Mesodermal cell (in vitro differentiated cells): ENCODE measurements at regions not wholly inside any gene's neighbourhood (a gene's known extent, or its start where the extent isn't known, plus 50 kb on each side); places are given as distances from the start of the nearest gene placed in this dataset.

Source experiments
- H3K27ac ChIP-seq: 2 replicates; pipeline ENCODE4 v1.7.0; 2013; ENCODE audit warnings: mild to moderate bottlenecking, low read depth, low read length, moderate library complexity; ENCODE audit not compliant: severe bottlenecking
- H3K36me3 ChIP-seq: 2 replicates; pipeline ENCODE4 v1.7.1; 2013; ENCODE audit warnings: mild to moderate bottlenecking, low read length, moderate library complexity; ENCODE audit not compliant: control insufficient read depth, insufficient read depth
- H3K4me1 ChIP-seq: one replicate; pipeline ENCODE4 v1.7.1; 2013; ENCODE audit warnings: mild to moderate bottlenecking, low read length; ENCODE audit not compliant: insufficient read depth, control insufficient read depth, poor library complexity, severe bottlenecking
- H3K4me3 ChIP-seq: 2 replicates; pipeline ENCODE4 v1.7.0; 2013; ENCODE audit warnings: low read length, control low read depth, mild to moderate bottlenecking; ENCODE audit not compliant: insufficient read depth, poor library complexity, severe bottlenecking; ENCODE audit errors: extremely low read depth
- H3K9me3 ChIP-seq: 2 replicates; pipeline ENCODE4 v1.7.1; 2013; ENCODE audit warnings: mild to moderate bottlenecking, low read length, moderate library complexity; ENCODE audit not compliant: control insufficient read depth
- WGBS, 2 experiments: methylation state at CpG; one replicate each; pipeline ENCODE4 v1.1.5; 2013; ENCODE audit warnings: missing lambda C conversion rate in 2 of 2; ENCODE audit not compliant: insufficient coverage in 2 of 2; 5-methylcytosine and 5-hydroxymethylcytosine counted together

- Histone ChIP-seq H3K9me3 (no peaks in the 10 kb centered on the region), H3K4me3 (no peak overlapping the region), H3K27ac (no peak overlapping the region), H3K36me3 (no peaks in the 10 kb centered on the region), H3K4me1 (no peaks in the 10 kb centered on the region)
- 90 to 96% methylated on average over 22 to 29 of the region's 29 CpGs for WGBS, 2 experiments
These were observed 464.5 kb upstream of the MYT1L start for GRCh38 chr2:2795438-2796091.

GRCh38 chr2:2793925-2794560 is 463.0 kb upstream of the MYT1L start:
- WGBS, 2 experiments = 81 to 82% methylated on average over 7 to 10 of the region's 11 CpGs

GRCh38 chr2:2793514-2793913 is 462.4 kb upstream of the MYT1L start:
- H3K9me3 ChIP-seq = no peaks in the 10 kb centered on the region
- no peak overlapping the region for H3K27ac ChIP-seq

More at GRCh38 chr2:2793925-2794560, 463.0 kb upstream of the MYT1L start:
- no peaks in the 10 kb centered on the region for H3K9me3 ChIP-seq
- no peak overlapping the region for H3K4me3 ChIP-seq
- peaks cover under 1% of the 10 kb centered on the region for H3K4me1 ChIP-seq
- no peak overlapping the region for H3K27ac ChIP-seq
- no peaks in the 10 kb centered on the region for H3K36me3 ChIP-seq

GRCh38 chr2:2791606-2792005 is 460.5 kb upstream of the MYT1L start:
- Histone ChIP-seq H3K36me3 (no peaks in the 10 kb centered on the region), H3K4me3 (no peak overlapping the region), H3K4me1 (peaks cover 11% of the 10 kb centered on the region), H3K9me3 (no peaks in the 10 kb centered on the region), H3K27ac (no peak overlapping the region)
- WGBS, 2 experiments = 88 to 93% methylated on average over 11 to 12 of the region's 15 CpGs

More at GRCh38 chr2:2793514-2793913, 462.4 kb upstream of the MYT1L start:
- 90 to 91% methylated on average over 14 to 16 of the region's 17 CpGs for WGBS, 2 experiments
- H3K4me3 ChIP-seq = no peak overlapping the region
- H3K4me1 ChIP-seq = peaks cover 4% of the 10 kb centered on the region
- no peaks in the 10 kb centered on the region for H3K36me3 ChIP-seq

GRCh38 chr2:2791031-2791430 is 460.0 kb upstream of the MYT1L start:
- Histone ChIP-seq H3K9me3 (no peaks in the 10 kb centered on the region), H3K27ac (no peak overlapping the region), H3K36me3 (no peaks in the 10 kb centered on the region), H3K4me1 (peaks cover 11% of the 10 kb centered on the region), H3K4me3 (no peak overlapping the region)
- WGBS, 2 experiments = 77 to 85% methylated on average over 8 to 11 of the region's 11 CpGs

- Histone ChIP-seq H3K27ac (no peak overlapping the region), H3K36me3 (no peaks in the 10 kb centered on the region), H3K4me3 (no peak overlapping the region), H3K9me3 (no peaks in the 10 kb centered on the region), H3K4me1 (peaks cover 11% of the 10 kb centered on the region)
- WGBS, 2 experiments = 4 to 17% methylated on average over 2 to 3 of the region's 3 CpGs
These were observed 457.0 kb upstream of the MYT1L start for GRCh38 chr2:2788076-2788475.

- Histone ChIP-seq H3K4me3 (no peak overlapping the region), H3K9me3 (no peaks in the 10 kb centered on the region), H3K36me3 (no peaks in the 10 kb centered on the region), H3K27ac (no peak overlapping the region), H3K4me1 (peaks cover 11% of the 10 kb centered on the region)
- 54 to 62% methylated on average over 15 to 19 of the region's 19 CpGs for WGBS, 2 experiments
These were observed 456.3 kb upstream of the MYT1L start for GRCh38 chr2:2787301-2787907.

GRCh38 chr2:2782007-2782406 is 450.9 kb upstream of the MYT1L start:
- Histone ChIP-seq H3K4me3 (no peak overlapping the region), H3K27ac (no peak overlapping the region), H3K36me3 (no peaks in the 10 kb centered on the region), H3K4me1 (no peaks in the 10 kb centered on the region), H3K9me3 (no peaks in the 10 kb centered on the region)
- WGBS, 2 experiments = 84 to 91% methylated on average over 4 to 5 of the region's 9 CpGs

GRCh38 chr2:2779727-2780126 is 448.7 kb upstream of the MYT1L start:
- Histone ChIP-seq H3K27ac (no peak overlapping the region), H3K9me3 (no peaks in the 10 kb centered on the region), H3K4me1 (no peaks in the 10 kb centered on the region), H3K4me3 (no peak overlapping the region), H3K36me3 (no peaks in the 10 kb centered on the region)
- WGBS, 2 experiments = 69 to 80% methylated on average over 3 of the region's 3 CpGs

GRCh38 chr2:2777876-2778275 is 446.8 kb upstream of the MYT1L start:
- no peaks in the 10 kb centered on the region for H3K9me3 ChIP-seq
- H3K27ac ChIP-seq = no peak overlapping the region
- no peaks in the 10 kb centered on the region for H3K36me3 ChIP-seq
- 78 to 90% methylated on average over 2 of the region's 2 CpGs for WGBS, 2 experiments
- H3K4me1 ChIP-seq = no peaks in the 10 kb centered on the region
- H3K4me3 ChIP-seq = no peak overlapping the region

GRCh38 chr2:2777213-2777612 is 446.1 kb upstream of the MYT1L start:
- 74 to 79% methylated on average over 2 of the region's 2 CpGs for WGBS, 2 experiments

More at GRCh38 chr2:2777213-2777612, 446.1 kb upstream of the MYT1L start:
- no peak overlapping the region for H3K27ac ChIP-seq
- H3K4me1 ChIP-seq = no peaks in the 10 kb centered on the region
- no peaks in the 10 kb centered on the region for H3K9me3 ChIP-seq
- no peak overlapping the region for H3K4me3 ChIP-seq
- no peaks in the 10 kb centered on the region for H3K36me3 ChIP-seq
